ENCODE measurements at regions not wholly inside any gene's neighbourhood (a gene's known extent, or its start where the extent isn't known, plus 50 kb on each side); places are given as distances from the start of the nearest gene placed in this dataset.

- Histone ChIP-seq H3K9me3 (ENCODE audit: control insufficient read depth, low read depth, low read length) (no peaks in the 10 kb centered on the region), H3K9me1 (ENCODE audit: control insufficient read depth, extremely low read depth, insufficient read depth, low read length) (no peaks in the 10 kb centered on the region), H3K4me2 (ENCODE audit: control insufficient read depth, extremely low read depth, insufficient read depth, low read depth, low read length) (no peak overlapping the region), H4K20me1 (ENCODE audit: control insufficient read depth, extremely low read depth, insufficient read depth, low read length) (no peaks in the 10 kb centered on the region), H3K79me2 (ENCODE audit: control insufficient read depth, insufficient read depth, low read length) (no peaks in the 10 kb centered on the region), H3K27ac (ENCODE audit: control insufficient read depth, insufficient read depth, low read length) (no peak overlapping the region), H3K27me3 (ENCODE audit: control insufficient read depth, extremely low read depth, insufficient read depth, low read length) (no peaks in the 10 kb centered on the region), H3K4me3 (ENCODE audit: control insufficient read depth in 2 of 3, extremely low read depth in 1 of 3, insufficient read depth in 2 of 3, low read depth in 1 of 3, low read length in 3 of 3) (no peak overlapping the region), H3K4me1 (ENCODE audit: control insufficient read depth, extremely low read depth, insufficient read depth, low read length) (no peaks in the 10 kb centered on the region), H2AFZ (ENCODE audit: control insufficient read depth, low read length) (no peak overlapping the region), H3K9ac (ENCODE audit: control insufficient read depth, extremely low read depth, insufficient read depth, low read length) (no peak overlapping the region), H3K36me3 (ENCODE audit: control insufficient read depth in 2 of 2, extremely low read depth in 1 of 2, insufficient read depth in 2 of 2, low read length in 2 of 2) (no peaks in the 10 kb centered on the region)
- dilution Hi-C loops (cut with MboI; ENCODE audit: extremely low pct_ligation_motif_present, low sequenced_read_pairs) = no loop called here
- no peak for DNase-seq (ENCODE audit: low read depth, low spot score)
- FAIRE-seq = no peak
- TF ChIP-seq CTCF (optimal IDR thresholded peaks at IDR 0.05 in 1 of 3, IDR thresholded peaks at IDR 0.05 in 1 of 3, conservative IDR thresholded peaks at IDR 0.05 in 1 of 3; ENCODE audit: extremely low read depth in 1 of 3, insufficient read depth in 2 of 3, low read length in 3 of 3) = no peak
- TF ChIP-seq EZH2 (IDR thresholded peaks at IDR 0.05; ENCODE audit: low read length) = no peak
Measured at GRCh38 chr9:106307670-106308069, 555.3 kb upstream of the ZNF462 start.

- no peaks in the 10 kb centered on the region for H3K9me3 ChIP-seq (ENCODE audit: control insufficient read depth, low read depth, low read length)
- DNase-seq (ENCODE audit: low read depth, low spot score) (no peak), FAIRE-seq (no peak)
- no peaks in the 10 kb centered on the region for H3K27me3 ChIP-seq (ENCODE audit: control insufficient read depth, extremely low read depth, insufficient read depth, low read length)
- no peaks in the 10 kb centered on the region for H3K36me3 ChIP-seq (ENCODE audit: control insufficient read depth in 2 of 2, extremely low read depth in 1 of 2, insufficient read depth in 2 of 2, low read length in 2 of 2)
- no peaks in the 10 kb centered on the region for H3K9me1 ChIP-seq (ENCODE audit: control insufficient read depth, extremely low read depth, insufficient read depth, low read length)
- H4K20me1 ChIP-seq (ENCODE audit: control insufficient read depth, extremely low read depth, insufficient read depth, low read length) = no peaks in the 10 kb centered on the region
- H3K4me3 ChIP-seq (ENCODE audit: control insufficient read depth in 2 of 3, extremely low read depth in 1 of 3, insufficient read depth in 2 of 3, low read depth in 1 of 3, low read length in 3 of 3) = no peak overlapping the region
- no peak overlapping the region for H2AFZ ChIP-seq (ENCODE audit: control insufficient read depth, low read length)
- no peak overlapping the region for H3K9ac ChIP-seq (ENCODE audit: control insufficient read depth, extremely low read depth, insufficient read depth, low read length)
- H3K79me2 ChIP-seq (ENCODE audit: control insufficient read depth, insufficient read depth, low read length) = no peaks in the 10 kb centered on the region
- dilution Hi-C loops (cut with MboI; ENCODE audit: extremely low pct_ligation_motif_present, low sequenced_read_pairs) = no loop called here
- H3K4me2 ChIP-seq (ENCODE audit: control insufficient read depth, extremely low read depth, insufficient read depth, low read depth, low read length) = no peak overlapping the region
- no peak overlapping the region for H3K27ac ChIP-seq (ENCODE audit: control insufficient read depth, insufficient read depth, low read length)
- no peak for TF ChIP-seq EZH2 (IDR thresholded peaks at IDR 0.05; ENCODE audit: low read length)
- no peak for TF ChIP-seq CTCF (optimal IDR thresholded peaks at IDR 0.05 in 1 of 3, IDR thresholded peaks at IDR 0.05 in 1 of 3, conservative IDR thresholded peaks at IDR 0.05 in 1 of 3; ENCODE audit: extremely low read depth in 1 of 3, insufficient read depth in 2 of 3, low read length in 3 of 3)
- H3K4me1 ChIP-seq (ENCODE audit: control insufficient read depth, extremely low read depth, insufficient read depth, low read length) = no peaks in the 10 kb centered on the region
Measured at GRCh38 chr9:106309925-106310324, 553.0 kb upstream of the ZNF462 start.
